ENCODE measurements at regions not wholly inside any gene's neighbourhood (a gene's known extent, or its start where the extent isn't known, plus 50 kb on each side); places are given as distances from the start of the nearest gene placed in this dataset.

DNA sequence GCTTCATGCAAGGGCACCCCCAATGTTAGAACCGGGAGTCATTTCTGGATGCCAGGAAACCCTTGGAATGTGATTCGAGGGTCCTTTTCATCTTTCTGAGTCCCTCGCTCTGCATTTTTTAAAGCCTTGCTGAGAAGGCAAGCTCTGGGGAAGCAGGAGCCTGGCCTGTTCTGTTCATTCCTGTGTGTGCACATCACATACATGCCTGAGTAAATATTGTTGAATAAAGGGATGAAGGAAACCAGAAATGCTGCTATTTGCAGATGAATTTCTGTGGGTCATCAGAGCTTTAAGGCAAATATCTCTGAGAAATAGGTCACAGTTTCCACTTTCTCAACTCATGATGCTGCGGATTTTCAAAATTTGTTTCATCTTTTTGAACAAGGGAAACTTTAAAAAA lies 170.1 kb downstream of the PAH start:
- TF ChIP-seq POLR2A (IDR thresholded peaks at IDR 0.05; ENCODE audit: low read length) (no peak), GATA1 (IDR thresholded peaks at IDR 0.05; ENCODE audit: low read depth, low read length) (no peak)

Data from erythroblast (primary cell).